ENCODE measurements at regions not wholly inside any gene's neighbourhood (a gene's known extent, or its start where the extent isn't known, plus 50 kb on each side); places are given as distances from the start of the nearest gene placed in this dataset.
"Not testable (repeated sequence)": the region's sequence is repeated elsewhere in the genome, so short reads cannot be mapped to it uniquely, and the experiment has no call there.

- H3K9me3 Mint-ChIP-seq = peaks cover 22% of the 10 kb centered on the region
- H3K36me3 Mint-ChIP-seq (ENCODE audit: low read depth) = no peaks in the 10 kb centered on the region
- no peaks in the 10 kb centered on the region for H3K4me1 Mint-ChIP-seq (ENCODE audit: low read depth)
- no peak for TF ChIP-seq CTCF (IDR thresholded peaks at IDR 0.05)
- H3K27ac Mint-ChIP-seq = no peak overlapping the region
- H3K4me3 Mint-ChIP-seq = no peak overlapping the region
- no peak for DNase-seq
- H3K27me3 Mint-ChIP-seq (ENCODE audit: insufficient read depth) = no peaks in the 10 kb centered on the region
These were observed 158.7 kb upstream of the DPP10 start for GRCh38 chr2:114283774-114284173.

DNA sequence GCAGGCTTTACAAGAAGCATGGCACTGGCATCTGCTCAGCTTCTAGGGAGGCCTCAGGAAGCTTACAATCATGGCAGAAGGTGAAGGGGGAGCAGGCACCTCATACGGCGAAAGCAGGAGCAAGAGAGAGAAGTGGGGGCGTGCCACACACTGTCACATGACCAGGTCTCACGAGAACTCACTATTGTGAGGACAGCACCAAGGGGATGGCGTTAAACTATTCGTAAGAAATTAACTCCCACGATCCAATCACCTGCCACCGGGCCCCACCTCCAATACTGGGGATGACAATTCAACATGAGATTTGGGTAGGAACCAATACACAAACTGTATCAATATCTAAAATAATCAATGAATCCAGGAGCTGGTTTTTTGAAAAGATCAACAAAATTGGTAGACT, 156.0 kb upstream of the DPP10 start:
- Mint-ChIP-seq H3K4me1 (ENCODE audit: low read depth) (no peaks in the 10 kb centered on the region), H3K9me3 (peaks cover 22% of the 10 kb centered on the region), H3K4me3 (no peak overlapping the region), H3K36me3 (ENCODE audit: low read depth) (no peaks in the 10 kb centered on the region), H3K27ac (no peak overlapping the region), H3K27me3 (ENCODE audit: insufficient read depth) (no peaks in the 10 kb centered on the region)
- TF ChIP-seq CTCF (IDR thresholded peaks at IDR 0.05) = no peak
- DNase-seq = no peak

- H3K9me3 Mint-ChIP-seq = no peaks in the 10 kb centered on the region
- no peak overlapping the region for H3K4me3 Mint-ChIP-seq
- no peak for TF ChIP-seq CTCF (IDR thresholded peaks at IDR 0.05)
- no peaks in the 10 kb centered on the region for H3K36me3 Mint-ChIP-seq (ENCODE audit: low read depth)
- DNase-seq = no peak
- no peak overlapping the region for H3K27ac Mint-ChIP-seq
- peaks cover 3% of the 10 kb centered on the region; the same call in 1 of the 2 replicates for H3K27me3 Mint-ChIP-seq (ENCODE audit: insufficient read depth)
- H3K4me1 Mint-ChIP-seq (ENCODE audit: low read depth) = no peaks in the 10 kb centered on the region
These were observed 149.1 kb upstream of the DPP10 start for GRCh38 chr2:114293355-114293754.

- Mint-ChIP-seq H3K4me1 (ENCODE audit: low read depth) (no peaks in the 10 kb centered on the region), H3K27ac (no peak overlapping the region), H3K4me3 (no peak overlapping the region), H3K9me3 (no peaks in the 10 kb centered on the region), H3K36me3 (ENCODE audit: low read depth) (no peaks in the 10 kb centered on the region), H3K27me3 (ENCODE audit: insufficient read depth) (peaks cover 3% of the 10 kb centered on the region; the same call in 1 of the 2 replicates)
- TF ChIP-seq CTCF (IDR thresholded peaks at IDR 0.05) = no peak
- DNase-seq = no peak
These were observed 147.7 kb upstream of the DPP10 start for GRCh38 chr2:114294741-114295140.

DNA sequence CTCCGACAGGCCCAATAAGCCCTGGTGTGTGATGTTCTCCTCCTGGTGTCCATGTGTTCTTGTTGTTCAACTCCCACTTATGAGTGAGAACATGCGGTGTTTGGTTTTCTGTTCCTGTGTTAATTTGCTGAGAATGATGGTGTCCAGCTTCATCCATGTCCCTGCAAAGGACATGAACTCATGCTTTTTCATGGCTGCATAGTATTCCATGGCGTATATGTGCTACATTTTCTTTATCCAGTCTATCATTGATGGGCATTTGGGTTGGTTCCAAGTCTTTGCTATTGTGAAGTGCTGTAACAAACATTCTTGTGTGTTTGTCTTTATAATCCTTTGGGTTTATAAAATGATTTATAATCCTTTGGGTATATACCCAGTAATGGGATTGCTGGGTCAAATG, 142.1 kb upstream of the DPP10 start:
- H3K27me3 Mint-ChIP-seq (ENCODE audit: insufficient read depth); H3K36me3 Mint-ChIP-seq (ENCODE audit: low read depth); H3K27ac Mint-ChIP-seq; DNase-seq; H3K4me3 Mint-ChIP-seq; H3K4me1 Mint-ChIP-seq (ENCODE audit: low read depth): not testable (repeated sequence)
- H3K9me3 Mint-ChIP-seq = peaks cover 29% of the 10 kb centered on the region

DNA sequence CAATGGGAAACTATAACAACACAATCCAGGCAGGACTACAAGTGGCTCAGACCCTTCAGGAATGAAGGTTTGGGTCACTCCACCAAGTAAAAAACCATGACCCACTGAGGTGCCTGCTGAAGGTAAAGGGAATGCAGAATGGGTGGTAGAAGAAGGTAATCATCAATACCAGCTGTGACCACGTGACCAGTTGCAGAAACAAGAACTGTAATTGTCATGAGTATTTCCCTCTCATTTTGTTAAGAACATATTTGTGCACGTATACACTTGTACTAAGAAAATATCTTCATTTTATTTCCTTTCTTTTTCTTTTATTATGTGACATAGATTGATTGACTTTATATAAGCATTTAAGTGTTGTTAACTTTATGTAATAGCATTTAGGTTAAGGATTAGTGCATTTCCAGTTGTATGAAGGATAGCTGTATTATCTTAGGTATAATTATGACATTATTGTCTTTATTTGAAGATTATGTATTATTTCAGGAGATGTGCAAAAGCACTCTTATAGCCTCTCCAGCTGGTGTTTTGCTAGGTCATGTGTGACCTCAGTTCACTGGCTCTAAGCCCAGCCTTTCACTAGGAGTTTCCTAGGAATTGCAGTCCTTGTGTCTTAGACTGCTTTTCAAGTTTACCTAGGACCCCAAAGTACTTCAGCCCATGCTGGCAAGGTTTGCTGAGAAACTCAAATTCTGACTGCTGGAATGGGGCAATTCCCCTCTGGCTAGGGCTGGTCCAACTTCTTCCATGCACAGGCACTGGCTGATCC, 125.7 kb upstream of the DPP10 start:
- Mint-ChIP-seq H3K36me3 (ENCODE audit: low read depth) (no peaks in the 10 kb centered on the region), H3K4me3 (no peak overlapping the region), H3K27me3 (ENCODE audit: insufficient read depth) (no peaks in the 10 kb centered on the region), H3K4me1 (ENCODE audit: low read depth) (no peaks in the 10 kb centered on the region), H3K9me3 (peaks cover 9% of the 10 kb centered on the region), H3K27ac (no peak overlapping the region)
- no peak for TF ChIP-seq CTCF (IDR thresholded peaks at IDR 0.05)
- no peak for DNase-seq
